GM12878 (cell line): ENCODE measurements at regions not wholly inside any gene's neighbourhood (a gene's known extent, or its start where the extent isn't known, plus 50 kb on each side); places are given as distances from the start of the nearest gene placed in this dataset.

Source experiments
- ATAC-seq: fragments of 200-7000 bp; cut with Tn5 transposase; 3 replicates; pipeline ENCODE4 v1.9.1; 2020; ENCODE audit warnings: mild to moderate bottlenecking, moderate library complexity
- BruUV-seq: library from RNA; stranded (reverse); fragments of 400-500 nt; replicated peaks from 2 replicates; lab custom pipeline; 2021; lab: Mats Ljungman, UMichigan
- CTCF ChIA-PET: fragments of 300-600 bp; sonication (Branson Sonifier 250); formaldehyde crosslinking; extraction: SDS; loops from one replicate; lab custom pipeline; 2021; ENCODE audit warnings: inconsistent platforms; lab: Yijun Ruan, JAX
- POLR2A ChIA-PET: fragments of 350-600 bp; formaldehyde crosslinking; extraction: SDS; loops from one replicate; lab custom pipeline; 2021; ENCODE audit warnings: inconsistent platforms; lab: Charles Lee
- RAD21 ChIA-PET: fragments of 300-600 bp; sonication (Branson Sonifier 250); formaldehyde crosslinking; loops from one replicate; lab custom pipeline; 2023; ENCODE audit warnings: antibody characterized with exemption; ENCODE audit not compliant: unreplicated experiment; lab: Charles Lee
- SMC1A ChIA-PET: fragments of 300-600 bp; sonication (Branson Sonifier 250); formaldehyde crosslinking; loops from one replicate; lab custom pipeline; 2023; ENCODE audit not compliant: unreplicated experiment, uncharacterized antibody; lab: Charles Lee
- DNase-seq: peaks from one replicate; pipeline ENCODE4 v3.0.0-alpha.2; 2011; ENCODE audit warnings: low read depth, low spot score
- FAIRE-seq: peaks from 3 replicates; lab custom pipeline; 2011; peaks lifted over from hg19 to GRCh38; lab: Jason Lieb, UNC
- H2AFZ ChIP-seq: 2 replicates; pipeline ENCODE4 v1.6.0; 2011; ENCODE audit warnings: low read depth, low read length, control low read depth; ENCODE audit not compliant: control insufficient read depth
- H3K27ac ChIP-seq: 2 replicates; pipeline ENCODE4 v1.5.1; 2011; ENCODE audit warnings: control low read depth; ENCODE audit not compliant: control insufficient read depth, insufficient read depth
- H3K27me3 ChIP-seq, 2 experiments: replicated peaks in 1 of 2; 2 replicates each; pipeline versions ENCODE4 v1.6.0 to v1.6.1; 2011; ENCODE audit warnings: low read length in 1 of 2; ENCODE audit not compliant: control insufficient read depth in 2 of 2, insufficient read depth in 2 of 2
- H3K36me3 ChIP-seq, 2 experiments: 2 replicates each; pipeline ENCODE4 v1.5.1; 2011; ENCODE audit warnings: low read length in 1 of 2; ENCODE audit not compliant: control insufficient read depth in 2 of 2, insufficient read depth in 2 of 2
- H3K4me1 ChIP-seq: 2 replicates; pipeline ENCODE4 v1.6.1; 2011; ENCODE audit warnings: mild to moderate bottlenecking, low read length, moderate library complexity, mixed read lengths; ENCODE audit not compliant: control insufficient read depth, insufficient read depth
- H3K4me2 ChIP-seq: 2 replicates; pipeline ENCODE4 v1.6.0; 2011; ENCODE audit warnings: control low read depth; ENCODE audit not compliant: control insufficient read depth, insufficient read depth
- H3K4me3 ChIP-seq: fragments of 200-600 bp; sonication (generic); 2 replicates; pipeline ENCODE4 v1.5.1; 2016
- H3K79me2 ChIP-seq: 2 replicates; pipeline ENCODE4 v1.6.0; 2011; ENCODE audit warnings: low read length; ENCODE audit not compliant: control insufficient read depth, insufficient read depth
- H3K9ac ChIP-seq: 2 replicates; pipeline ENCODE4 v1.8.0; 2011; ENCODE audit warnings: low read length, control low read depth, mixed read lengths; ENCODE audit not compliant: control insufficient read depth, insufficient read depth
- H3K9me3 ChIP-seq: replicated peaks from 3 replicates; pipeline ENCODE4 v1.5.1; 2011; ENCODE audit warnings: mild to moderate bottlenecking, low read length; ENCODE audit not compliant: control insufficient read depth, insufficient read depth
- H4K20me1 ChIP-seq: 2 replicates; pipeline ENCODE4 v1.6.0; 2011; ENCODE audit not compliant: control insufficient read depth, insufficient read depth
- ASH2L ChIP-seq: fragments of 300-600, 200-600 bp; sonication (generic); IDR thresholded peaks from 2 replicates; pipeline ENCODE4 v1.6.1; 2017; ENCODE audit warnings: low read depth, mild to moderate bottlenecking, borderline replicate concordance
- EGR1 ChIP-seq, 2 experiments: IDR thresholded peaks; 1 replicate in 1 of 2; 2 replicates in 1 of 2; pipeline ENCODE4 v1.6.1; 2011 to 2012; ENCODE audit warnings: low read depth in 2 of 2, low read length in 2 of 2, borderline replicate concordance in 1 of 2, mild to moderate bottlenecking in 1 of 2, moderate library complexity in 1 of 2
- IRF4 ChIP-seq: IDR thresholded peaks from 2 replicates; pipeline ENCODE4 v1.6.1; 2011; ENCODE audit warnings: low read depth, low read length
- NFIC ChIP-seq: IDR thresholded peaks from 2 replicates; pipeline ENCODE4 v1.6.1; 2012; ENCODE audit warnings: low read depth, mild to moderate bottlenecking, inconsistent platforms, low read length, moderate library complexity
- NFYA ChIP-seq: IDR thresholded peaks from 2 replicates; pipeline ENCODE4 v1.6.1; 2011; ENCODE audit warnings: low read depth, mild to moderate bottlenecking, low read length, improper control_type of control experiment, borderline replicate concordance
- PAX5 ChIP-seq: IDR thresholded peaks from 2 replicates; pipeline ENCODE4 v1.6.1; 2011; ENCODE audit warnings: low read depth, low read length, borderline replicate concordance
- SMC3 ChIP-seq: IDR thresholded peaks from 2 replicates; pipeline ENCODE4 v1.6.1; 2011; ENCODE audit warnings: low read length, improper control_type of control experiment, borderline replicate concordance
- TBL1XR1 ChIP-seq: IDR thresholded peaks from 2 replicates; pipeline ENCODE4 v1.6.1; 2012; ENCODE audit warnings: low read depth, low read length, improper control_type of control experiment
- WGBS: methylation state at CpG from one replicate; pipeline ENCODE4 v1.1.6; 2016; ENCODE audit warnings: low lambda C conversion rate; ENCODE audit not compliant: insufficient replicate concordance, insufficient coverage; ENCODE audit errors: missing lambda C conversion rate; 5-methylcytosine and 5-hydroxymethylcytosine counted together
- in situ Hi-C: fragments of 300-500 bp; cut with MboI; formaldehyde crosslinking; loops from 9 replicates; pipeline ENCODE4 v1.14.3; 2018; ENCODE audit warnings: mixed read lengths
- intact Hi-C: fragments of 100-400 bp; cut with micrococcal nuclease; formaldehyde crosslinking; loops from one replicate; pipeline ENCODE4 v1.14.2; 2022; ENCODE audit not compliant: unreplicated experiment
- TF ChIP-seq, protein P1 (sequence below), 3 experiments: IDR thresholded peaks in 2 of 3; conservative IDR thresholded peaks in 1 of 3; 2 replicates each; pipeline ENCODE4 v1.5.1; 2011; ENCODE audit warnings: low read depth in 3 of 3, low read length in 3 of 3, mild to moderate bottlenecking in 3 of 3, control low read depth in 2 of 3, moderate library complexity in 2 of 3, inconsistent platforms in 1 of 3, mixed read lengths in 1 of 3; ENCODE audit not compliant: control insufficient read depth in 2 of 3, insufficient read depth in 1 of 3; ENCODE audit errors: extremely low read depth in 1 of 3
- TF ChIP-seq, protein P2 (sequence below): fragments of 450-650 bp; IDR thresholded peaks from 2 replicates; pipeline ENCODE4 v1.6.1; 2017; ENCODE audit warnings: antibody characterized with exemption, mild to moderate bottlenecking, moderate library complexity
- TF ChIP-seq, protein P3 (sequence below): fragments of 450-650 bp; IDR thresholded peaks from 2 replicates; pipeline ENCODE4 v1.6.1; 2016; ENCODE audit warnings: mild to moderate bottlenecking, moderate library complexity, borderline replicate concordance

DNA sequence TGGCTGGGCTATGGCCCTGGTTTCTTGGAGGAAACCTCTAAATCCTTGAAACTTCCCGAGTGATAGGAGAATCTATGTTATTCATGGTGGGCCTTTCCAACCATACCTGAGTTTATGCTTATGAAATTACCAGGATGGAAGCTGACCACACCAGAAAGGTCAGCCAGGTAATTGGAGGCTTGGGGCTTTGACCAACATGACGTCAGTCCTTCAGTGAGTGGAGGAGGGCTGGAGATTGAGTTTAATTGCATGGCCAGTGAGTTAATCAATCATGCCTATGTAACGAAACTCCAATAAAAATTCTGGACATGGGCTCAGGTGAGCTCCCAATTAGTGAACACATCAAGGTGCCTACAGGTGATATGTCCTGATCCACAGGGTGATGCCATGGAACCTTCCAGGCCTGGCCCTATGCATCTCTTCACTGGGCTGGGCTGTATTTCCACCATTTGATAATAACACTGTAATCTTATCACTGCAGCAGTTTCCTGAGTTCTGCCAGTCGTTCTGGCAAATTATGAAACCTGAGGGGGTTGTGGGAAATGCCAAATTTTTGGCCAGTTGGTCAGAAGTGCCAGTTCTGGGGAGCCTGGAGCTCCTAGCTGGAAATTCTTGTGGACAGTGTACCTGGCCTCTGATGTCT lies 106.5 kb downstream of the CDH26 start:
- RAD21 ChIA-PET, result no interaction called here
- Histone ChIP-seq H3K9me3 (no peaks in the 10 kb centered on the region; the same call in 2 of the 3 replicates), H3K27ac (no peak overlapping the region), H3K36me3 (no peaks in the 10 kb centered on the region), H3K4me3 (no peak overlapping the region), H3K79me2 (no peaks in the 10 kb centered on the region), H3K9ac (no peak overlapping the region), H3K4me1 (no peaks in the 10 kb centered on the region), H3K27me3 (no peaks in the 10 kb centered on the region), H3K4me2 (no peak overlapping the region), H4K20me1 (no peaks in the 10 kb centered on the region), H2AFZ (no peak overlapping the region)
- intact Hi-C loops, result no loop called here
- POLR2A ChIA-PET, result no interaction called here
- WGBS, result 2% methylated on average over 4 of the region's 4 CpGs
- CTCF ChIA-PET, result no interaction called here
- no TSS peak for BruUV-seq
- SMC1A ChIA-PET, result interaction anchor here (0.8 kb wide), 1 partner anchor 73 kb away, joined by 3 read pairs; no protein-coding TSS in a partner anchor
- in situ Hi-C loops, result no loop called here
- no peak for FAIRE-seq
- no peak for ATAC-seq
- DNase-seq, result no peak
- no peak for TF ChIP-seq NFYA
- no peak for TF ChIP-seq EGR1 (IDR thresholded peaks at IDR 0.05; ENCODE audit: borderline replicate concordance in 1 of 2, low read depth in 2 of 2, low read length in 2 of 2)
- TF ChIP-seq, protein P1, sequence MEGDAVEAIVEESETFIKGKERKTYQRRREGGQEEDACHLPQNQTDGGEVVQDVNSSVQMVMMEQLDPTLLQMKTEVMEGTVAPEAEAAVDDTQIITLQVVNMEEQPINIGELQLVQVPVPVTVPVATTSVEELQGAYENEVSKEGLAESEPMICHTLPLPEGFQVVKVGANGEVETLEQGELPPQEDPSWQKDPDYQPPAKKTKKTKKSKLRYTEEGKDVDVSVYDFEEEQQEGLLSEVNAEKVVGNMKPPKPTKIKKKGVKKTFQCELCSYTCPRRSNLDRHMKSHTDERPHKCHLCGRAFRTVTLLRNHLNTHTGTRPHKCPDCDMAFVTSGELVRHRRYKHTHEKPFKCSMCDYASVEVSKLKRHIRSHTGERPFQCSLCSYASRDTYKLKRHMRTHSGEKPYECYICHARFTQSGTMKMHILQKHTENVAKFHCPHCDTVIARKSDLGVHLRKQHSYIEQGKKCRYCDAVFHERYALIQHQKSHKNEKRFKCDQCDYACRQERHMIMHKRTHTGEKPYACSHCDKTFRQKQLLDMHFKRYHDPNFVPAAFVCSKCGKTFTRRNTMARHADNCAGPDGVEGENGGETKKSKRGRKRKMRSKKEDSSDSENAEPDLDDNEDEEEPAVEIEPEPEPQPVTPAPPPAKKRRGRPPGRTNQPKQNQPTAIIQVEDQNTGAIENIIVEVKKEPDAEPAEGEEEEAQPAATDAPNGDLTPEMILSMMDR (IDR thresholded peaks at IDR 0.05 in 2 of 3, conservative IDR thresholded peaks at IDR 0.05 in 1 of 3; ENCODE audit: control insufficient read depth in 2 of 3, extremely low read depth in 1 of 3, insufficient read depth in 1 of 3, low read depth in 3 of 3, low read length in 3 of 3), result no peak
- TF ChIP-seq TBL1XR1, result no peak
- TF ChIP-seq PAX5, result no peak
- TF ChIP-seq SMC3, result no peak
- no peak for TF ChIP-seq NFIC
- TF ChIP-seq, protein P2, sequence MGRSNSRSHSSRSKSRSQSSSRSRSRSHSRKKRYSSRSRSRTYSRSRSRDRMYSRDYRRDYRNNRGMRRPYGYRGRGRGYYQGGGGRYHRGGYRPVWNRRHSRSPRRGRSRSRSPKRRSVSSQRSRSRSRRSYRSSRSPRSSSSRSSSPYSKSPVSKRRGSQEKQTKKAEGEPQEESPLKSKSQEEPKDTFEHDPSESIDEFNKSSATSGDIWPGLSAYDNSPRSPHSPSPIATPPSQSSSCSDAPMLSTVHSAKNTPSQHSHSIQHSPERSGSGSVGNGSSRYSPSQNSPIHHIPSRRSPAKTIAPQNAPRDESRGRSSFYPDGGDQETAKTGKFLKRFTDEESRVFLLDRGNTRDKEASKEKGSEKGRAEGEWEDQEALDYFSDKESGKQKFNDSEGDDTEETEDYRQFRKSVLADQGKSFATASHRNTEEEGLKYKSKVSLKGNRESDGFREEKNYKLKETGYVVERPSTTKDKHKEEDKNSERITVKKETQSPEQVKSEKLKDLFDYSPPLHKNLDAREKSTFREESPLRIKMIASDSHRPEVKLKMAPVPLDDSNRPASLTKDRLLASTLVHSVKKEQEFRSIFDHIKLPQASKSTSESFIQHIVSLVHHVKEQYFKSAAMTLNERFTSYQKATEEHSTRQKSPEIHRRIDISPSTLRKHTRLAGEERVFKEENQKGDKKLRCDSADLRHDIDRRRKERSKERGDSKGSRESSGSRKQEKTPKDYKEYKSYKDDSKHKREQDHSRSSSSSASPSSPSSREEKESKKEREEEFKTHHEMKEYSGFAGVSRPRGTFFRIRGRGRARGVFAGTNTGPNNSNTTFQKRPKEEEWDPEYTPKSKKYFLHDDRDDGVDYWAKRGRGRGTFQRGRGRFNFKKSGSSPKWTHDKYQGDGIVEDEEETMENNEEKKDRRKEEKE, result no peak
- no peak for TF ChIP-seq ASH2L
- TF ChIP-seq IRF4, result no peak
- TF ChIP-seq, protein P3, sequence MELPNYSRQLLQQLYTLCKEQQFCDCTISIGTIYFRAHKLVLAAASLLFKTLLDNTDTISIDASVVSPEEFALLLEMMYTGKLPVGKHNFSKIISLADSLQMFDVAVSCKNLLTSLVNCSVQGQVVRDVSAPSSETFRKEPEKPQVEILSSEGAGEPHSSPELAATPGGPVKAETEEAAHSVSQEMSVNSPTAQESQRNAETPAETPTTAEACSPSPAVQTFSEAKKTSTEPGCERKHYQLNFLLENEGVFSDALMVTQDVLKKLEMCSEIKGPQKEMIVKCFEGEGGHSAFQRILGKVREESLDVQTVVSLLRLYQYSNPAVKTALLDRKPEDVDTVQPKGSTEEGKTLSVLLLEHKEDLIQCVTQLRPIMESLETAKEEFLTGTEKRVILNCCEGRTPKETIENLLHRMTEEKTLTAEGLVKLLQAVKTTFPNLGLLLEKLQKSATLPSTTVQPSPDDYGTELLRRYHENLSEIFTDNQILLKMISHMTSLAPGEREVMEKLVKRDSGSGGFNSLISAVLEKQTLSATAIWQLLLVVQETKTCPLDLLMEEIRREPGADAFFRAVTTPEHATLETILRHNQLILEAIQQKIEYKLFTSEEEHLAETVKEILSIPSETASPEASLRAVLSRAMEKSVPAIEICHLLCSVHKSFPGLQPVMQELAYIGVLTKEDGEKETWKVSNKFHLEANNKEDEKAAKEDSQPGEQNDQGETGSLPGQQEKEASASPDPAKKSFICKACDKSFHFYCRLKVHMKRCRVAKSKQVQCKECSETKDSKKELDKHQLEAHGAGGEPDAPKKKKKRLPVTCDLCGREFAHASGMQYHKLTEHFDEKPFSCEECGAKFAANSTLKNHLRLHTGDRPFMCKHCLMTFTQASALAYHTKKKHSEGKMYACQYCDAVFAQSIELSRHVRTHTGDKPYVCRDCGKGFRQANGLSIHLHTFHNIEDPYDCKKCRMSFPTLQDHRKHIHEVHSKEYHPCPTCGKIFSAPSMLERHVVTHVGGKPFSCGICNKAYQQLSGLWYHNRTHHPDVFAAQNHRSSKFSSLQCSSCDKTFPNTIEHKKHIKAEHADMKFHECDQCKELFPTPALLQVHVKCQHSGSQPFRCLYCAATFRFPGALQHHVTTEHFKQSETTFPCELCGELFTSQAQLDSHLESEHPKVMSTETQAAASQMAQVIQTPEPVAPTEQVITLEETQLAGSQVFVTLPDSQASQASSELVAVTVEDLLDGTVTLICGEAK, result no peak
